Fibroblast of upper back skin (primary cell): ENCODE measurements at regions not wholly inside any gene's neighbourhood (a gene's known extent, or its start where the extent isn't known, plus 50 kb on each side); places are given as distances from the start of the nearest gene placed in this dataset.
"Not testable (repeated sequence)": the region's sequence is repeated elsewhere in the genome, so short reads cannot be mapped to it uniquely, and the experiment has no call there.

ENCODE experiments used
- DNase-seq: peaks from one replicate; pipeline ENCODE4 v3.0.0-alpha.2; 2013

- DNase-seq = no peak
Measured at GRCh38 chr2:66014450-66014849, 420.5 kb upstream of the MEIS1 start.

- DNase-seq = no peak
Measured at GRCh38 chr2:66013456-66013855, 421.5 kb upstream of the MEIS1 start.

- no peak for DNase-seq
Measured at GRCh38 chr2:66003931-66004330, 431.0 kb upstream of the MEIS1 start.

GRCh38 chr2:66001538-66001937 is 433.4 kb upstream of the MEIS1 start:
- no peak for DNase-seq

- no peak for DNase-seq
Measured at GRCh38 chr2:66000901-66001300, 434.0 kb upstream of the MEIS1 start.

- DNase-seq = no peak
Measured at GRCh38 chr2:65999796-66000195, 435.1 kb upstream of the MEIS1 start.

GRCh38 chr2:65999103-65999502 is 435.8 kb upstream of the MEIS1 start:
- DNase-seq = no peak

GRCh38 chr2:65997961-65998360 is 437.0 kb upstream of the MEIS1 start:
- DNase-seq = no peak

GRCh38 chr2:65992198-65992554 is 442.7 kb upstream of the MEIS1 start:
- DNase-seq = no peak

- DNase-seq = no peak
Measured at GRCh38 chr2:65991381-65992197, 443.3 kb upstream of the MEIS1 start.

- no peak for DNase-seq
Measured at GRCh38 chr2:65985986-65986385, 448.9 kb upstream of the MEIS1 start.

GRCh38 chr2:65980531-65980930 is 454.4 kb upstream of the MEIS1 start:
- no peak for DNase-seq

GRCh38 chr2:65979446-65979845 is 455.5 kb upstream of the MEIS1 start:
- no peak for DNase-seq

- no peak for DNase-seq
Measured at GRCh38 chr2:65974067-65974723, 460.7 kb upstream of the MEIS1 start.

GRCh38 chr2:65969161-65969560 is 465.8 kb upstream of the MEIS1 start:
- DNase-seq = no peak

- not testable (repeated sequence) for DNase-seq
Measured at GRCh38 chr2:65963303-65963702, 471.6 kb upstream of the MEIS1 start.

GRCh38 chr2:65960953-65961352 is 474.0 kb upstream of the MEIS1 start:
- no peak for DNase-seq

GRCh38 chr2:65957886-65958285 is 477.0 kb upstream of the MEIS1 start:
- DNase-seq = no peak

- DNase-seq = no peak
Measured at GRCh38 chr2:65957454-65957853, 477.5 kb upstream of the MEIS1 start.

- no peak for DNase-seq
Measured at GRCh38 chr2:65955259-65955658, 479.7 kb upstream of the MEIS1 start.

- no peak for DNase-seq
Measured at GRCh38 chr2:65952966-65953761, 481.8 kb upstream of the MEIS1 start.

- DNase-seq = no peak
Measured at GRCh38 chr2:65944213-65944612, 490.7 kb upstream of the MEIS1 start.

GRCh38 chr2:65943099-65943786 is 491.7 kb upstream of the MEIS1 start:
- no peak for DNase-seq
